Amniotic stem cell (primary cell): ENCODE measurements at regions not wholly inside any gene's neighbourhood (a gene's known extent, or its start where the extent isn't known, plus 50 kb on each side); places are given as distances from the start of the nearest gene placed in this dataset.

Experiments
- DNase-seq: peaks from one replicate; lab custom pipeline; 2025; lab: John Stamatoyannopoulos, UW

- DNase-seq, result no peak
Measured at GRCh38 chr3:5069627-5070026, 52.5 kb upstream of the ARL8B start.

- DNase-seq, result no peak
Measured at GRCh38 chr3:5071061-5071460, 51.0 kb upstream of the ARL8B start.

- DNase-seq, result no peak
Measured at GRCh38 chr3:5072100-5072816, 49.8 kb upstream of the ARL8B start.
